HL-60 (cell line): ENCODE measurements at regions not wholly inside any gene's neighbourhood (a gene's known extent, or its start where the extent isn't known, plus 50 kb on each side); places are given as distances from the start of the nearest gene placed in this dataset.

Experiments
- DNase-seq, 2 experiments: peaks; one replicate each; pipeline ENCODE4 v3.0.0-alpha.2; 2010 to 2020; ENCODE audit warnings: low read depth in 1 of 2, low spot score in 1 of 2
- H3K27ac ChIP-seq: fragments of 250-450 bp; sonication (Bioruptor Pico); replicated peaks from 2 replicates; pipeline ENCODE4 v1.5.1; 2020; ENCODE audit warnings: mild to moderate bottlenecking, moderate library complexity
- H3K27me3 ChIP-seq: fragments of 250-450 bp; sonication (Bioruptor Pico); 2 replicates; pipeline ENCODE4 v1.5.1; 2021; ENCODE audit warnings: mild to moderate bottlenecking, moderate library complexity; ENCODE audit not compliant: insufficient read depth, poor library complexity, severe bottlenecking
- H3K4me3 ChIP-seq: replicated peaks from 2 replicates; pipeline ENCODE4 v1.5.1; 2011; ENCODE audit warnings: mild to moderate bottlenecking, control low read depth, low read length; ENCODE audit not compliant: insufficient read depth
- GABPA ChIP-seq: IDR thresholded peaks from 2 replicates; pipeline ENCODE4 v1.6.1; 2012; ENCODE audit warnings: low read depth
- POLR2AphosphoS5 ChIP-seq: IDR thresholded peaks from 2 replicates; pipeline ENCODE4 v1.6.1; 2012; ENCODE audit warnings: low read depth
- SPI1 ChIP-seq: IDR thresholded peaks from 2 replicates; pipeline ENCODE4 v1.6.1; 2012; ENCODE audit warnings: low read depth, mild to moderate bottlenecking, borderline replicate concordance
- TF ChIP-seq, protein P1 (sequence below): IDR thresholded peaks from one replicate; pipeline ENCODE4 v1.5.1; 2011; ENCODE audit warnings: low read length, control low read depth, inconsistent platforms; ENCODE audit not compliant: insufficient read depth
- TF ChIP-seq, protein P2 (sequence below): IDR thresholded peaks from 2 replicates; pipeline ENCODE4 v1.6.1; 2012; ENCODE audit warnings: low read depth; ENCODE audit not compliant: insufficient replicate concordance

- TF ChIP-seq, protein P1, sequence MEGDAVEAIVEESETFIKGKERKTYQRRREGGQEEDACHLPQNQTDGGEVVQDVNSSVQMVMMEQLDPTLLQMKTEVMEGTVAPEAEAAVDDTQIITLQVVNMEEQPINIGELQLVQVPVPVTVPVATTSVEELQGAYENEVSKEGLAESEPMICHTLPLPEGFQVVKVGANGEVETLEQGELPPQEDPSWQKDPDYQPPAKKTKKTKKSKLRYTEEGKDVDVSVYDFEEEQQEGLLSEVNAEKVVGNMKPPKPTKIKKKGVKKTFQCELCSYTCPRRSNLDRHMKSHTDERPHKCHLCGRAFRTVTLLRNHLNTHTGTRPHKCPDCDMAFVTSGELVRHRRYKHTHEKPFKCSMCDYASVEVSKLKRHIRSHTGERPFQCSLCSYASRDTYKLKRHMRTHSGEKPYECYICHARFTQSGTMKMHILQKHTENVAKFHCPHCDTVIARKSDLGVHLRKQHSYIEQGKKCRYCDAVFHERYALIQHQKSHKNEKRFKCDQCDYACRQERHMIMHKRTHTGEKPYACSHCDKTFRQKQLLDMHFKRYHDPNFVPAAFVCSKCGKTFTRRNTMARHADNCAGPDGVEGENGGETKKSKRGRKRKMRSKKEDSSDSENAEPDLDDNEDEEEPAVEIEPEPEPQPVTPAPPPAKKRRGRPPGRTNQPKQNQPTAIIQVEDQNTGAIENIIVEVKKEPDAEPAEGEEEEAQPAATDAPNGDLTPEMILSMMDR = no peak
- TF ChIP-seq, protein P2, sequence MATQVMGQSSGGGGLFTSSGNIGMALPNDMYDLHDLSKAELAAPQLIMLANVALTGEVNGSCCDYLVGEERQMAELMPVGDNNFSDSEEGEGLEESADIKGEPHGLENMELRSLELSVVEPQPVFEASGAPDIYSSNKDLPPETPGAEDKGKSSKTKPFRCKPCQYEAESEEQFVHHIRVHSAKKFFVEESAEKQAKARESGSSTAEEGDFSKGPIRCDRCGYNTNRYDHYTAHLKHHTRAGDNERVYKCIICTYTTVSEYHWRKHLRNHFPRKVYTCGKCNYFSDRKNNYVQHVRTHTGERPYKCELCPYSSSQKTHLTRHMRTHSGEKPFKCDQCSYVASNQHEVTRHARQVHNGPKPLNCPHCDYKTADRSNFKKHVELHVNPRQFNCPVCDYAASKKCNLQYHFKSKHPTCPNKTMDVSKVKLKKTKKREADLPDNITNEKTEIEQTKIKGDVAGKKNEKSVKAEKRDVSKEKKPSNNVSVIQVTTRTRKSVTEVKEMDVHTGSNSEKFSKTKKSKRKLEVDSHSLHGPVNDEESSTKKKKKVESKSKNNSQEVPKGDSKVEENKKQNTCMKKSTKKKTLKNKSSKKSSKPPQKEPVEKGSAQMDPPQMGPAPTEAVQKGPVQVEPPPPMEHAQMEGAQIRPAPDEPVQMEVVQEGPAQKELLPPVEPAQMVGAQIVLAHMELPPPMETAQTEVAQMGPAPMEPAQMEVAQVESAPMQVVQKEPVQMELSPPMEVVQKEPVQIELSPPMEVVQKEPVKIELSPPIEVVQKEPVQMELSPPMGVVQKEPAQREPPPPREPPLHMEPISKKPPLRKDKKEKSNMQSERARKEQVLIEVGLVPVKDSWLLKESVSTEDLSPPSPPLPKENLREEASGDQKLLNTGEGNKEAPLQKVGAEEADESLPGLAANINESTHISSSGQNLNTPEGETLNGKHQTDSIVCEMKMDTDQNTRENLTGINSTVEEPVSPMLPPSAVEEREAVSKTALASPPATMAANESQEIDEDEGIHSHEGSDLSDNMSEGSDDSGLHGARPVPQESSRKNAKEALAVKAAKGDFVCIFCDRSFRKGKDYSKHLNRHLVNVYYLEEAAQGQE = no peak
- TF ChIP-seq SPI1 = no peak
- TF ChIP-seq GABPA = no peak
- no peak for TF ChIP-seq POLR2AphosphoS5
- H3K27ac ChIP-seq = no peak overlapping the region
- H3K27me3 ChIP-seq = no peaks in the 10 kb centered on the region
- no peak overlapping the region for H3K4me3 ChIP-seq
- DNase-seq = no peak
Measured at GRCh38 chr15:45827275-45827674, 192.4 kb downstream of the SQOR start.

DNA sequence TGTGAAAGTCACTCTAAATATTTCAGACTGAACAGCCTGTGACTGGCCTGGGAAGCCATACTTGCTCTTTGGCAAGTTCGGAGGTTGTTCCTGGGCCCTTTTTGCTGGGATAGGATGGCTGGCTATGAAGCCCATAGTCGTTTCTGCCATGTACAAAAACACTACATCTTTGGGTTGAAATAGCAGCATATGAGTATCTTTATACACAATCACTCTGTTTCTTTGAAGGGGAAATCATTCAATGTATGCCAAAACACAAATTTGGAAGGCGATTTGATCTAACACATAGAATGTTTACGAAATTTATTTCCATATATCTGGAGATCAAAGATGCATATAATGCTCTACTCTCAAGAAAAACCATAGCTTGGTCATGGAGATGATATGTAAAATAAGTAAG is 192.9 kb downstream of the SQOR start:
- TF ChIP-seq SPI1 (no peak), GABPA (no peak), POLR2AphosphoS5 (no peak)
- TF ChIP-seq, protein P1 = no peak
- TF ChIP-seq, protein P2 = no peak
- no peak overlapping the region for H3K4me3 ChIP-seq
- H3K27ac ChIP-seq = no peak overlapping the region
- H3K27me3 ChIP-seq = peaks cover 2% of the 10 kb centered on the region
- DNase-seq = no peak

DNA sequence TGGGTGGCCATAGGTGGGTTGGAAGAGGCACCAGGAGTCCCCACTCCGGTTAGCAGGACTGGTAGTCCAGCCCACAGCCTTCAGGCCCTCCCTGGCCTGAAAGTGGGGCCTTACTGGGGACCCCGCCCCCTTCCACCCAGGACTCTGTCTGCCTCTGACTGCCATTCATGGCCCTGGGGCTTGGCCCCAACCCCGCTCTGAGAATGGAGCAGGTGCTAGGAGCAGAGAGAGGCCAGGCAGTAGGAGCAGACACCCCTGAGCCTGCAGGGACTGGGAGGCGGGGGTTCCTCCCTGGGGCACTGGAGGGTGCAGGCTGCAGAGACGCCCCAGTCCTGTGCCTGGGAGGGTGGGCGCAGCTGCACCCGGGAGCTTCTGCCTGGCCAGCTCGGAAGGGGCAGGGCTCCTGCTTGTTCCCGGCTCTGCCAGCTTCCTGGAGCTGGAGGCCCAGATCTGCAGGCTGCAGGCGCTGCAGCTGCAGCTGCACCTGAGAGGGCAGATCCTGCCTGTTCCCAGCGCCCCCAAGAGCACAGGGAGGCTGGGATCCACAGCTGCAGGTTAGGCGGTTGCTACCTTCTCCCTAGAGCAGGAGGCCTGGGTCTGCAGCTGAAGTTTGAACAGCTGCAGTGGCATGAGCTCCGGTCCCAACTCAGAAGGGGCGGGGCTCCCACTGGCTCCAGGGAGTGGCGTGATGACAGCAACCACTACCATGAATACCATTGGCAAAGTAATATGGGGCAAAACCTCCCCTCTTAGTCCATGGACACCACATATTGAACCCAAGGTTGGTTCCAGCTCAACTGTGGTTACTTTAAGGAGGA is 194.7 kb downstream of the SQOR start:
- H3K27me3 ChIP-seq = peaks cover 2% of the 10 kb centered on the region
- no peak for DNase-seq
- H3K4me3 ChIP-seq = no peak overlapping the region
- TF ChIP-seq POLR2AphosphoS5 = no peak
- no peak for TF ChIP-seq SPI1
- TF ChIP-seq, protein P2 = no peak
- TF ChIP-seq GABPA = no peak
- TF ChIP-seq, protein P1 = no peak
- H3K27ac ChIP-seq = no peak overlapping the region
